Cardiac muscle cell (in vitro differentiated cells and primary cell): ENCODE measurements at regions not wholly inside any gene's neighbourhood (a gene's known extent, or its start where the extent isn't known, plus 50 kb on each side); places are given as distances from the start of the nearest gene placed in this dataset.

Experiments
- DNase-seq, 2 donors: peaks; one replicate each; pipeline versions ENCODE4 v3.0.0 to v3.0.0-alpha.2; 2010 to 2017; ENCODE audit warnings: low read depth in 1 of 2, low spot score in 1 of 2
- H3K27ac ChIP-seq: fragments of 200-600 bp; sonication (generic); 2 replicates; pipeline ENCODE4 v1.5.1; 2016
- H3K27me3 ChIP-seq: fragments of 200-600 bp; sonication (generic); 2 replicates; pipeline ENCODE4 v1.6.0; 2016; ENCODE audit warnings: control low read depth
- H3K36me3 ChIP-seq: fragments of 200-600 bp; sonication (generic); 2 replicates; pipeline ENCODE4 v1.5.1; 2016; ENCODE audit warnings: control low read depth
- H3K4me1 ChIP-seq: fragments of 200-600 bp; sonication (generic); 2 replicates; pipeline ENCODE4 v1.8.1; 2017; ENCODE audit warnings: low read depth, mild to moderate bottlenecking, mixed run types
- H3K4me3 ChIP-seq: fragments of 200-600 bp; sonication (generic); 2 replicates; pipeline ENCODE4 v1.5.1; 2016; ENCODE audit warnings: mild to moderate bottlenecking
- H3K9me3 ChIP-seq: fragments of 200-600 bp; sonication (generic); 2 replicates; pipeline ENCODE4 v1.5.1; 2017; ENCODE audit warnings: low read depth, mild to moderate bottlenecking, control low read depth
- TF ChIP-seq, protein P1 (sequence below): IDR thresholded peaks from 2 replicates; pipeline ENCODE4 v1.5.1; 2012; ENCODE audit warnings: low read depth, mild to moderate bottlenecking, low read length

DNA sequence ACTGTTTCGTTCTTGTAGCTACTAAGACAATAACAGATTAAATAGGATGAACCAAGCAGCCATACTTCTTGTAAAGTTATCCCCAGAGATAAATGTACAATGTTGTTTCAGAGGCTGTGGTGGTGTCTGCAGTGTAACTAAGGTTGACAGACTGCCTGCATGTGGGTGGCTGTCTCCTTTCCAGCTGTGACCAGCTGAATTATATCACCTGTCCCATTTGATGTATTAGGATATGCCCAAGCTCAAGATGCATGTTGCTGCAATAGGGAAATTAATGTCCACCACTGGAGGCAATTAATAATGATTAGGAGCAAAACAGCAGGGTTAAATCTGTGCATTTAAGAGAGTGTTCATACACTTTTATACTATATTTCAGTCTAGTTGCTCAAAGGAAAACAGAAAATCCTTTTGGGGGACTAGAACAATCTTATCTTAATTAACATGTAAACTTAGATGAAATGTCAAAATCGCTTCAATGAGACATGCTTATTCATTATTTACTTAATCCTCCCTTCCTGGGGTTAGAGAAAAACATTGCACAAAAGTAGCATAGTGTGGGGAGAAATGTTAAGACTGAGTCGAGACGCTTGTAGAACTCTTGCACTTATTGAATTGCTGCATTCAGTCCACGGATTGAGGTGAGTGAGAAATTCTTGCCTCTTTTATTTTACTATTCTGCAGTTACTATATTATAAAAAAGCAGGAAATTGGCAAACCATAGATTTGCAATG is 269.0 kb downstream of the SNX10 start:
- Histone ChIP-seq H3K4me3 (no peak overlapping the region), H3K4me1 (no peaks in the 10 kb centered on the region), H3K9me3 (no peaks in the 10 kb centered on the region), H3K27ac (no peak overlapping the region), H3K27me3 (no peaks in the 10 kb centered on the region), H3K36me3 (no peaks in the 10 kb centered on the region)
- no peak for DNase-seq
- TF ChIP-seq, protein P1, sequence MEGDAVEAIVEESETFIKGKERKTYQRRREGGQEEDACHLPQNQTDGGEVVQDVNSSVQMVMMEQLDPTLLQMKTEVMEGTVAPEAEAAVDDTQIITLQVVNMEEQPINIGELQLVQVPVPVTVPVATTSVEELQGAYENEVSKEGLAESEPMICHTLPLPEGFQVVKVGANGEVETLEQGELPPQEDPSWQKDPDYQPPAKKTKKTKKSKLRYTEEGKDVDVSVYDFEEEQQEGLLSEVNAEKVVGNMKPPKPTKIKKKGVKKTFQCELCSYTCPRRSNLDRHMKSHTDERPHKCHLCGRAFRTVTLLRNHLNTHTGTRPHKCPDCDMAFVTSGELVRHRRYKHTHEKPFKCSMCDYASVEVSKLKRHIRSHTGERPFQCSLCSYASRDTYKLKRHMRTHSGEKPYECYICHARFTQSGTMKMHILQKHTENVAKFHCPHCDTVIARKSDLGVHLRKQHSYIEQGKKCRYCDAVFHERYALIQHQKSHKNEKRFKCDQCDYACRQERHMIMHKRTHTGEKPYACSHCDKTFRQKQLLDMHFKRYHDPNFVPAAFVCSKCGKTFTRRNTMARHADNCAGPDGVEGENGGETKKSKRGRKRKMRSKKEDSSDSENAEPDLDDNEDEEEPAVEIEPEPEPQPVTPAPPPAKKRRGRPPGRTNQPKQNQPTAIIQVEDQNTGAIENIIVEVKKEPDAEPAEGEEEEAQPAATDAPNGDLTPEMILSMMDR, result no peak

DNA sequence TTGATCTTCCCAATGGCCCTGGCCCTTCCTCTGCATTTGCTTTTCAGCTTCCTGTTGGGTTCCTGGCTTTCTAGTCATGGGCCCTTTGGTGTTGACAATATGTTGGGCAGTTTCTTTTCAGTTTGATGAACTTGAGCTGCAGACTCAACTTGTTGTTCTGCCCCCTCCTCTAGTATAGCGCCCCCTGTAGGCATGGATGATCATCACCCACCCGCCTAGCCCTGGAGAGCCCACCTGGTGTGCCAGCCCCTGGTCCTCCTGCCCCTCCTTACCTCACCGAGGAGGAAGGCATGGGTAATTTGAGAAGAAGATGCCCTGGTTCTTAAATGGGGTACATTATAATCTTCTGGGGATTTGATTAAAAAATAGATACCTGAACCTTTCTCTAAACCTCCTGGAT is 271.2 kb downstream of the SNX10 start:
- no peaks in the 10 kb centered on the region for H3K36me3 ChIP-seq
- DNase-seq, result no peak
- H3K9me3 ChIP-seq, result no peaks in the 10 kb centered on the region
- H3K27ac ChIP-seq, result no peak overlapping the region
- no peaks in the 10 kb centered on the region for H3K27me3 ChIP-seq
- H3K4me3 ChIP-seq, result no peak overlapping the region
- no peaks in the 10 kb centered on the region for H3K4me1 ChIP-seq
- TF ChIP-seq, protein P1, result no peak

DNA sequence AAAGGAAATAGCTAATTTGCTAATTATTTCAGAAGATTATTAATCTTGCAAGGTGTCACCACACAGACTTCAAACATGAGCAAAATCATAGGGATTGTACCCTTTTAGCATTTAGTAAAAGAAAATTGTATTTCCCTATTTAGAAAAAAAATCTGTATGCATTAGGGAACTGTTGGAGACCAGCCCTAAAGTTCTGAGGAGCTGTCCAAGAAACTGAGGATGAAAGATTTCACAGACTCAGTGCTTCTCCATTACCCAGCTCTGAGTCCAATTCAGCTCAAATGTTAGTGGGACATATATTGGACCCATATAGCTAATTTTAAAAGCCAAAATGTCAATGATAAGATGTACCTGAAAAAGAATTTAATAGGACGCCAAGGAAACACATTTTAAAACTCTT is 271.7 kb downstream of the SNX10 start:
- no peak for DNase-seq
- H3K27me3 ChIP-seq, result no peaks in the 10 kb centered on the region
- no peak overlapping the region for H3K4me3 ChIP-seq
- H3K27ac ChIP-seq, result no peak overlapping the region
- no peaks in the 10 kb centered on the region for H3K36me3 ChIP-seq
- TF ChIP-seq, protein P1, result no peak
- no peaks in the 10 kb centered on the region for H3K9me3 ChIP-seq
- H3K4me1 ChIP-seq, result no peaks in the 10 kb centered on the region

DNA sequence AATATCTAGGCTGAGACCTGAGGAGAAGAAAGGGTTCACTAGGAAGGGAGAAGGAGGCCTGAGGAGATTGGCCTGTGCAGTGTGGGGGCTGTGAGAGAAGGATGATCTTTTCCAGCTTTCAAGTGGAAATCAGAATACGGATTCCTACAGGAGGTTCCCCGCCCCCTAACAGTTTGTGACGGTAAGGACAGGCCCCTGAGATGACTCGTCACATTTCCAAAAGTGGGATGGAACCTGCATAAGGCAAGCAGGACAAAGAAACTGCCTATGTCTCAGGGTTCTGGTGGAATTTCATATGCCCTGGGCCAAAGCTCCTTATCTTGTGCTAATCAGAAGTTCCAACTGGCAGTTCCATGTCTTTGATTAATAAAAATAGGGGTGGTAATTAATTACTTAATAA is 275.6 kb downstream of the SNX10 start:
- no peak for DNase-seq
- Histone ChIP-seq H3K4me1 (no peaks in the 10 kb centered on the region), H3K27ac (no peak overlapping the region), H3K36me3 (no peaks in the 10 kb centered on the region), H3K27me3 (no peaks in the 10 kb centered on the region), H3K9me3 (no peaks in the 10 kb centered on the region), H3K4me3 (no peak overlapping the region)
- TF ChIP-seq, protein P1, result no peak

DNA sequence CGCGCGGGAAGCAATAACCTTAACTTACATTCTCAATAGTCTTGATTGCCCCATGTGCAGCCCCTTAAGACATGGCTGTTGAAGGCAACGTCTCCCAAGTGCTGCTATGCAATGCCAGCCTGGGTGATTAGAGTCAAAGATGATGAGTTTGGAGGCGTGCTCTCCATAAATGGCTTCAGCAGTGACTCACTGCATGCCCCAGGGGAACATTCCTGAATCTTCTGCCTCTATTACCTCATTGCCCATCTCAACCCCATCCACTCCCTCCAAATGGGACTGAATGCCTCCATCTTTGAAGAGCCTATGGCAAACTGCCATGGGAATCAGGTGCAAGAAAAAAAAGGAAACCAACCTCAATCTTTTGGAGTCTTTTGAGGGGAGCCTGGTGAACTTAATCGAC is 282.8 kb downstream of the SNX10 start:
- TF ChIP-seq, protein P1, result no peak
- peaks cover 4% of the 10 kb centered on the region for H3K27me3 ChIP-seq
- no peaks in the 10 kb centered on the region for H3K4me1 ChIP-seq
- no peak overlapping the region for H3K4me3 ChIP-seq
- no peak for DNase-seq
- no peaks in the 10 kb centered on the region for H3K36me3 ChIP-seq
- no peaks in the 10 kb centered on the region for H3K9me3 ChIP-seq
- no peak overlapping the region for H3K27ac ChIP-seq
